WERI-Rb-1 (cell line): ENCODE measurements at regions not wholly inside any gene's neighbourhood (a gene's known extent, or its start where the extent isn't known, plus 50 kb on each side); places are given as distances from the start of the nearest gene placed in this dataset.

ENCODE experiments used
- DNase-seq: peaks from one replicate; pipeline ENCODE4 v3.0.0-alpha.2; 2020
- H3K27ac ChIP-seq: fragments of 250-450 bp; sonication (Bioruptor Pico); 2 replicates; pipeline ENCODE4 v1.5.1; 2020; ENCODE audit warnings: mild to moderate bottlenecking, moderate library complexity
- H3K27me3 ChIP-seq: fragments of 250-450 bp; sonication (Bioruptor Pico); 2 replicates; pipeline ENCODE4 v1.5.1; 2021; ENCODE audit warnings: mild to moderate bottlenecking, low read depth, moderate library complexity; ENCODE audit not compliant: insufficient read depth, severe bottlenecking
- H3K36me3 ChIP-seq: fragments of 250-450 bp; sonication (Bioruptor Pico); 2 replicates; pipeline ENCODE4 v1.5.1; 2020; ENCODE audit warnings: mild to moderate bottlenecking, moderate library complexity
- H3K4me3 ChIP-seq: 2 replicates; pipeline ENCODE4 v1.5.1; 2011; ENCODE audit warnings: low read depth, mild to moderate bottlenecking, control low read depth, low read length
- H3K9me3 ChIP-seq: fragments of 250-450 bp; sonication (Bioruptor Pico); 2 replicates; pipeline ENCODE4 v1.5.1; 2021; ENCODE audit warnings: mild to moderate bottlenecking, moderate library complexity; ENCODE audit not compliant: severe bottlenecking
- CTCF ChIP-seq: IDR thresholded peaks from 2 replicates; pipeline ENCODE4 v1.5.1; 2011; ENCODE audit warnings: low read depth, mild to moderate bottlenecking, control low read depth, inconsistent platforms, low read length

- peak; percentile 61 for TF ChIP-seq CTCF
- Histone ChIP-seq H3K9me3 (peaks cover 4% of the 10 kb centered on the region), H3K27ac (no peak overlapping the region), H3K36me3 (no peaks in the 10 kb centered on the region), H3K27me3 (no peaks in the 10 kb centered on the region), H3K4me3 (no peak overlapping the region)
- DNase-seq, result no peak
Measured at GRCh38 chr11:18844753-18845367, 53.3 kb upstream of the PTPN5 start.
